ENCODE measurements at regions not wholly inside any gene's neighbourhood (a gene's known extent, or its start where the extent isn't known, plus 50 kb on each side); places are given as distances from the start of the nearest gene placed in this dataset.

- peaks cover 0 to 6% of the 10 kb centered on the region in 2 donors for H3K27me3 ChIP-seq
- no peak for DNase-seq (ENCODE audit: low spot score in 2 of 2)
- H3K4me1 ChIP-seq, result no peaks in the 10 kb centered on the region
- no peak overlapping the region for H3K27ac ChIP-seq
- TF ChIP-seq CTCF (IDR thresholded peaks at IDR 0.05) (no peak), POLR2AphosphoS5 (IDR thresholded peaks at IDR 0.05) (no peak), POLR2A (IDR thresholded peaks at IDR 0.05) (no peak)
- intact Hi-C loops (cut with DNase I; ENCODE audit: low total_unique reads), result no loop called here
- no peak overlapping the region for H3K4me3 ChIP-seq
- no peaks in the 10 kb centered on the region for H3K36me3 ChIP-seq
- H3K9me3 ChIP-seq, result peaks cover 0 to 15% of the 10 kb centered on the region in 2 donors
Observed at GRCh38 chr3:139095803-139096466, 51.2 kb upstream of the PRR23C start.

- no peak overlapping the region for H3K4me3 ChIP-seq
- no peaks in the 10 kb centered on the region for H3K36me3 ChIP-seq
- no peak for TF ChIP-seq POLR2A (IDR thresholded peaks at IDR 0.05)
- TF ChIP-seq CTCF (IDR thresholded peaks at IDR 0.05), result no peak
- TF ChIP-seq POLR2AphosphoS5 (IDR thresholded peaks at IDR 0.05), result no peak
- peaks cover 0 to 6% of the 10 kb centered on the region in 2 donors for H3K27me3 ChIP-seq
- peaks cover 0 to 15% of the 10 kb centered on the region in 2 donors for H3K9me3 ChIP-seq
- intact Hi-C loops (cut with DNase I; ENCODE audit: low total_unique reads), result no loop called here
- H3K4me1 ChIP-seq, result no peaks in the 10 kb centered on the region
- no peak for DNase-seq (ENCODE audit: low spot score in 2 of 2)
- no peak overlapping the region for H3K27ac ChIP-seq
Observed at GRCh38 chr3:139096670-139097069, 52.0 kb upstream of the PRR23C start.

- no peak overlapping the region for H3K4me3 ChIP-seq
- peaks cover 0 to 6% of the 10 kb centered on the region in 2 donors for H3K9me3 ChIP-seq
- no peaks in the 10 kb centered on the region for H3K36me3 ChIP-seq
- DNase-seq (ENCODE audit: low spot score in 2 of 2), result no peak
- peaks cover 0 to 6% of the 10 kb centered on the region in 2 donors for H3K27me3 ChIP-seq
- no peak overlapping the region for H3K27ac ChIP-seq
- no peak for TF ChIP-seq POLR2AphosphoS5 (IDR thresholded peaks at IDR 0.05)
- TF ChIP-seq POLR2A (IDR thresholded peaks at IDR 0.05), result no peak
- TF ChIP-seq CTCF (IDR thresholded peaks at IDR 0.05), result no peak
- H3K4me1 ChIP-seq, result no peaks in the 10 kb centered on the region
- intact Hi-C loops (cut with DNase I; ENCODE audit: low total_unique reads), result no loop called here
Observed at GRCh38 chr3:139098391-139098790, 53.7 kb upstream of the PRR23C start.

GRCh38 chr3:139099968-139100817 lies 55.5 kb upstream of the PRR23C start:
- TF ChIP-seq POLR2A (IDR thresholded peaks at IDR 0.05) (no peak), POLR2AphosphoS5 (IDR thresholded peaks at IDR 0.05) (no peak), CTCF (IDR thresholded peaks at IDR 0.05) (no peak)
- Histone ChIP-seq H3K9me3 (peaks cover 0 to 6% of the 10 kb centered on the region in 2 donors), H3K27ac (no peak overlapping the region), H3K36me3 (no peaks in the 10 kb centered on the region), H3K27me3 (peaks cover 0 to 1% of the 10 kb centered on the region in 2 donors), H3K4me3 (no peak overlapping the region), H3K4me1 (no peaks in the 10 kb centered on the region)
- intact Hi-C loops (cut with DNase I; ENCODE audit: low total_unique reads), result no loop called here
- DNase-seq (ENCODE audit: low spot score in 2 of 2), result no peak

- no peak for DNase-seq (ENCODE audit: low spot score in 2 of 2)
- TF ChIP-seq CTCF (IDR thresholded peaks at IDR 0.05), result no peak
- TF ChIP-seq POLR2AphosphoS5 (IDR thresholded peaks at IDR 0.05), result no peak
- TF ChIP-seq POLR2A (IDR thresholded peaks at IDR 0.05), result no peak
- Histone ChIP-seq H3K36me3 (no peaks in the 10 kb centered on the region), H3K4me3 (no peak overlapping the region), H3K27ac (no peak overlapping the region), H3K4me1 (no peaks in the 10 kb centered on the region), H3K27me3 (no peaks in the 10 kb centered on the region), H3K9me3 (peaks cover 0 to 6% of the 10 kb centered on the region in 2 donors)
- intact Hi-C loops (cut with DNase I; ENCODE audit: low total_unique reads), result no loop called here
Observed at GRCh38 chr3:139100821-139101220, 56.1 kb upstream of the PRR23C start.
